NCI-H226 (cell line): ENCODE measurements at regions not wholly inside any gene's neighbourhood (a gene's known extent, or its start where the extent isn't known, plus 50 kb on each side); places are given as distances from the start of the nearest gene placed in this dataset.

Experiments used
- DNase-seq: peaks from one replicate; pipeline ENCODE4 v3.0.0-alpha.2; 2015

GRCh38 chr4:122508083-122508482, 51.6 kb upstream of the IL2 start:
- DNase-seq = peak; percentile 11
